WTC11 (cell line): ENCODE measurements at regions not wholly inside any gene's neighbourhood (a gene's known extent, or its start where the extent isn't known, plus 50 kb on each side); places are given as distances from the start of the nearest gene placed in this dataset.
"Not testable (repeated sequence)": the region's sequence is repeated elsewhere in the genome, so short reads cannot be mapped to it uniquely, and the experiment has no call there.

ENCODE experiments used
- ARID4B ChIP-seq: sonication (generic); formaldehyde crosslinking; IDR thresholded peaks from 2 replicates; pipeline ENCODE4 v1.8.0; 2023; ENCODE audit warnings: missing genetic modification reagents, mild to moderate bottlenecking, borderline replicate concordance
- ATF3 ChIP-seq: sonication (generic); formaldehyde crosslinking; conservative IDR thresholded peaks from 2 replicates; pipeline ENCODE4 v1.8.1; 2022; ENCODE audit warnings: mild to moderate bottlenecking, missing genetic modification reagents
- CDX4 ChIP-seq: fragments of 250-450 bp; sonication (Bioruptor Pico); IDR thresholded peaks from 2 replicates; pipeline ENCODE4 v1.9.0; 2021; ENCODE audit warnings: moderate library complexity, mild to moderate bottlenecking, inconsistent platforms, borderline replicate concordance
- CTCF ChIP-seq: fragments of 200-600 bp; IDR thresholded peaks from 2 replicates; pipeline ENCODE4 v1.8.0; 2022; ENCODE audit warnings: antibody characterized with exemption
- ESRRA ChIP-seq: sonication (generic); formaldehyde crosslinking; IDR thresholded peaks from 2 replicates; pipeline ENCODE4 v1.8.1; 2022; ENCODE audit warnings: mild to moderate bottlenecking, missing genetic modification reagents, borderline replicate concordance
- FOXP4 ChIP-seq: sonication (generic); formaldehyde crosslinking; IDR thresholded peaks from 2 replicates; pipeline ENCODE4 v1.8.0; 2022; ENCODE audit warnings: mild to moderate bottlenecking, missing genetic modification reagents
- HMGXB4 ChIP-seq: sonication (generic); formaldehyde crosslinking; IDR thresholded peaks from 2 replicates; pipeline ENCODE4 v1.8.1; 2023; ENCODE audit warnings: mild to moderate bottlenecking, moderate library complexity, missing genetic modification reagents
- IRF1 ChIP-seq: sonication (generic); formaldehyde crosslinking; IDR thresholded peaks from 2 replicates; pipeline ENCODE4 v1.8.0; 2023; ENCODE audit warnings: missing genetic modification reagents
- JUN ChIP-seq: sonication (generic); formaldehyde crosslinking; IDR thresholded peaks from 2 replicates; pipeline ENCODE4 v1.8.0; 2023; ENCODE audit warnings: mild to moderate bottlenecking, missing genetic modification reagents
- MAX ChIP-seq: sonication (generic); formaldehyde crosslinking; IDR thresholded peaks from 2 replicates; pipeline ENCODE4 v1.8.0; 2022; ENCODE audit warnings: mild to moderate bottlenecking, missing genetic modification reagents
- TEAD1 ChIP-seq: sonication (generic); formaldehyde crosslinking; IDR thresholded peaks from 2 replicates; pipeline ENCODE4 v1.8.0; 2022; ENCODE audit warnings: mild to moderate bottlenecking, missing genetic modification reagents
- USF2 ChIP-seq: sonication (generic); formaldehyde crosslinking; IDR thresholded peaks from 2 replicates; pipeline ENCODE4 v1.8.1; 2023; ENCODE audit warnings: mild to moderate bottlenecking, missing genetic modification reagents, moderate library complexity
- ZNF263 ChIP-seq: sonication (generic); formaldehyde crosslinking; IDR thresholded peaks from 2 replicates; pipeline ENCODE4 v1.8.1; 2022; ENCODE audit warnings: low read depth, mild to moderate bottlenecking, moderate library complexity, missing genetic modification reagents

- not testable (repeated sequence) for TF ChIP-seq CDX4 (CRISPR knock-in tag); HMGXB4; CTCF; MAX (CRISPR knock-in tag); IRF1; ATF3 (CRISPR knock-in tag); JUN (CRISPR knock-in tag); TEAD1 (CRISPR knock-in tag); ARID4B (CRISPR knock-in tag); ZNF263 (CRISPR knock-in tag); FOXP4; USF2 (CRISPR knock-in tag); ESRRA (CRISPR knock-in tag)
These were observed 524.8 kb upstream of the ADAMTS16 start for GRCh38 chr5:4615369-4615768.
